Activated T-cell treated with anti-CD3 and anti-CD28 coated beads, Interleukin-2, amount 50 U/mL, for 4 hours (primary cell): ENCODE measurements at regions not wholly inside any gene's neighbourhood (a gene's known extent, or its start where the extent isn't known, plus 50 kb on each side); places are given as distances from the start of the nearest gene placed in this dataset.
"Not testable (repeated sequence)": the region's sequence is repeated elsewhere in the genome, so short reads cannot be mapped to it uniquely, and the experiment has no call there.

Experiments used
- ATAC-seq, 2 donors: fragments of 200-7000 bp; cut with Tn5 transposase; one replicate each; pipeline ENCODE4 v1.10.0; 2021
- DNase-seq: peaks from one replicate; pipeline ENCODE4 v3.0.0-alpha.2; 2020
- H3K27me3 Mint-ChIP-seq: one replicate; pipeline ENCODE4 v1.8.0; 2021; ENCODE audit warnings: low read depth, mixed read lengths
- H3K36me3 Mint-ChIP-seq: one replicate; pipeline ENCODE4 v1.8.0; 2022; ENCODE audit warnings: mixed read lengths; ENCODE audit not compliant: insufficient read depth
- H3K4me1 Mint-ChIP-seq: one replicate; pipeline ENCODE4 v1.8.0; 2021; ENCODE audit warnings: low read depth, mixed read lengths
- H3K4me3 Mint-ChIP-seq: one replicate; pipeline ENCODE4 v1.8.0; 2021; ENCODE audit warnings: mild to moderate bottlenecking, moderate library complexity, mixed read lengths
- H3K9me3 Mint-ChIP-seq: one replicate; pipeline ENCODE4 v1.8.0; 2021; ENCODE audit warnings: mixed read lengths

DNA sequence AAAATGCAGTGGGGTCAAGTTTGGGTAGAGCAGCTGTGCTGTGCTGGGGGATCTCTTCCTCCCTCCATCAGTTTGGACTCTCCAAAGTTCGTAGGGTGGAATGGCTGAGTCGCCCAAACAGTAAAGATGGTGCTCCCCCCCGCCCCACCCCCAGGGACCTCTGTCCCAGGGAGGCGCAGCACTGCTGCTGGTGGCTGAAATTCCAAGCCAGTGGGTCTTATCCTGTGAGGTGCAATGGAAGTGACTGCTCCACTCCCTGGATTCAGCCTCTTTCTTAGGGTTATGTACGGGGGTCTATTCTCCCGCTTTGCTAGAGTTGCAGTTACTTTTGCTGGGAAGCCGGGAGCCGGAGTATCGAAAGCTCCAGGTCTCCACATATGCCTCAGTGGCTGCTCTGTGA, 97.5 kb upstream of the CTAGE1 start:
- no peak overlapping the region for H3K4me3 Mint-ChIP-seq
- DNase-seq (no peak), ATAC-seq (no peak)
- no peaks in the 10 kb centered on the region for H3K9me3 Mint-ChIP-seq
- no peaks in the 10 kb centered on the region for H3K36me3 Mint-ChIP-seq
- no peaks in the 10 kb centered on the region for H3K27me3 Mint-ChIP-seq
- no peaks in the 10 kb centered on the region for H3K4me1 Mint-ChIP-seq

DNA sequence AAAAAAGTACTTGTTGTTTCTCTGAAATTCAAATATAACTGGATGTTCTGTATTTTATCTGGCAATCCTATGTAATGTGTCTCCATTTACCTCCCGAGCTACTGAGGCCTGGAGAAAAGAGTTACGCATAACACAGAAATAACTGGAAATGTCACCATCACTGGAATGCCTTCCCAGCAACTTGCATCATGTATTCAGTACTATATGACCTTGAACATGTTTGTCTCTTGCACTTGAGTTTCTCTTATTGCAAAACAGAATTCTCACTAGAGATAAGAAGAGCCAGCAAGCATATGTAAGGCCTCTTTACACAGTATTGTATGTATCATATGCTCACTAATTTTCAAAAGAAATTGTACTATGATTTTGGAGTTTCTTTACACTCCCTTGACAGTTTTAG, 99.6 kb upstream of the CTAGE1 start:
- no peak for DNase-seq
- H3K9me3 Mint-ChIP-seq, result no peaks in the 10 kb centered on the region
- H3K4me1 Mint-ChIP-seq, result no peaks in the 10 kb centered on the region
- H3K27me3 Mint-ChIP-seq, result no peaks in the 10 kb centered on the region
- H3K4me3 Mint-ChIP-seq, result no peak overlapping the region
- no peak for ATAC-seq
- no peaks in the 10 kb centered on the region for H3K36me3 Mint-ChIP-seq

DNA sequence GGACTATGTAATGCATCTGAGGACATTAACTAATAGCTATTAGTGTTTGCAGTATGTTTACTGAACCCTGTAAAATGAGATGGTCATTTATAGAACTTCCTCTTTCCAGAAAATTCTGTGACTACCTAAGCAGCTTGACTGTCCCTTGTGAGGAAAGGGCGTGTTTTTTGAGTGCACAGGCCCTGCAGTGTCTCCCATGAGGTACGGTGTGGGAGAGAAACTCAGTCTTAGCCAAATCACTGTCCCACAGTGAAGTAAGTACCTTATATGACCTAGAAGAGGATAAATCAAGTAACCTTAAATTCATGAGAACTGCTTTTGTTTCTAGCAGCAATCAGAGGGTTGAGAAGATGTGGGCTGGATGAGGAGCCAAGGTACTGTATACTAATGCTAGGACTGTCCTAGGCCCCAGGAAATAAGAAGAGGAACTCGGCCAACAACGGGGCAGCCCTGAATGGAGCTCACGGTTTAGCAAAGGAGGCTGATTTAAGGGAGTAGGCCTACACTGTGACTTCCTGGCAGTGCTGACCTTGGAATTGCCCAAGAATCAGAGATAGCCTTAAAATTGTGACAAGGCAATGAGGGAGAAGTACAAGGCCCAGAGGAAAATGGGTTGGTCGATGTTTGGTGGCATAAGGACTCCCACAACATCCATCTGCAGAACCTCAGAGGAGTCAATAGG, 103.5 kb upstream of the CTAGE1 start:
- no peak for DNase-seq
- H3K4me1 Mint-ChIP-seq, result no peaks in the 10 kb centered on the region
- ATAC-seq, result no peak
- H3K27me3 Mint-ChIP-seq, result no peaks in the 10 kb centered on the region
- peaks cover 2% of the 10 kb centered on the region for H3K9me3 Mint-ChIP-seq
- H3K36me3 Mint-ChIP-seq, result no peaks in the 10 kb centered on the region
- no peak overlapping the region for H3K4me3 Mint-ChIP-seq

- no peak for DNase-seq
- peaks cover 4% of the 10 kb centered on the region for H3K27me3 Mint-ChIP-seq
- H3K9me3 Mint-ChIP-seq, result peaks cover 8% of the 10 kb centered on the region
- no peaks in the 10 kb centered on the region for H3K4me1 Mint-ChIP-seq
- H3K4me3 Mint-ChIP-seq, result no peak overlapping the region
- no peak for ATAC-seq
- H3K36me3 Mint-ChIP-seq, result no peaks in the 10 kb centered on the region
Measured at GRCh38 chr18:22523481-22523880, 105.8 kb upstream of the CTAGE1 start.

GRCh38 chr18:22524783-22525182, 107.1 kb upstream of the CTAGE1 start:
- ATAC-seq, result no peak
- DNase-seq, result no peak
- H3K36me3 Mint-ChIP-seq, result no peaks in the 10 kb centered on the region
- H3K9me3 Mint-ChIP-seq, result peaks cover 8% of the 10 kb centered on the region
- no peak overlapping the region for H3K4me3 Mint-ChIP-seq
- no peaks in the 10 kb centered on the region for H3K4me1 Mint-ChIP-seq
- peaks cover 4% of the 10 kb centered on the region for H3K27me3 Mint-ChIP-seq

DNA sequence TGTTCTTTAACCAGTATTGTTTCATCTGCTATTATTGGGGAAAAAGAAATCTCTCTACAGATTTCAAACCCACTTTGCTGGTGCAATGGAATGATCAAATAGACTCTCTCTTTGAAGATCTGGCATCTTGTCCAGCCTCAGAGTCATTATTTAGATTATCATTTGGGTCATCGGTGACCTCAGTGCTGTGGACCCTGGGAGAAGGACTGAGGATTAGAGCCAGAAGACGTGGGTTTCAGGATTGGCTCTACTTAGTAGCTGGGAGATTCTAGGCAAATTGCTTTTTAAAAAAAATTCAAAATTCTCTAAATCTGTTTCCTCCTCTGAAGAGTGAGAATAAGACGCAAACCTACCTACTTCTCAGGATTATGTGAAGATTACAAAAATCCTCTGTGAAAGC, 107.6 kb upstream of the CTAGE1 start:
- Mint-ChIP-seq H3K4me1 (no peaks in the 10 kb centered on the region), H3K4me3 (no peak overlapping the region), H3K27me3 (peaks cover 4% of the 10 kb centered on the region), H3K9me3 (peaks cover 8% of the 10 kb centered on the region), H3K36me3 (no peaks in the 10 kb centered on the region)
- ATAC-seq (no peak), DNase-seq (no peak)

GRCh38 chr18:22525883-22526282, 108.2 kb upstream of the CTAGE1 start:
- Mint-ChIP-seq H3K9me3 (peaks cover 8% of the 10 kb centered on the region), H3K4me1 (no peaks in the 10 kb centered on the region), H3K4me3 (no peak overlapping the region), H3K36me3 (no peaks in the 10 kb centered on the region), H3K27me3 (peaks cover 4% of the 10 kb centered on the region)
- no peak for ATAC-seq
- DNase-seq, result no peak

- no peak for DNase-seq
- H3K27me3 Mint-ChIP-seq, result peaks cover 4% of the 10 kb centered on the region
- no peaks in the 10 kb centered on the region for H3K4me1 Mint-ChIP-seq
- ATAC-seq, result no peak
- peaks cover 8% of the 10 kb centered on the region for H3K9me3 Mint-ChIP-seq
- no peaks in the 10 kb centered on the region for H3K36me3 Mint-ChIP-seq
- no peak overlapping the region for H3K4me3 Mint-ChIP-seq
Measured at GRCh38 chr18:22528291-22528690, 110.6 kb upstream of the CTAGE1 start.

DNA sequence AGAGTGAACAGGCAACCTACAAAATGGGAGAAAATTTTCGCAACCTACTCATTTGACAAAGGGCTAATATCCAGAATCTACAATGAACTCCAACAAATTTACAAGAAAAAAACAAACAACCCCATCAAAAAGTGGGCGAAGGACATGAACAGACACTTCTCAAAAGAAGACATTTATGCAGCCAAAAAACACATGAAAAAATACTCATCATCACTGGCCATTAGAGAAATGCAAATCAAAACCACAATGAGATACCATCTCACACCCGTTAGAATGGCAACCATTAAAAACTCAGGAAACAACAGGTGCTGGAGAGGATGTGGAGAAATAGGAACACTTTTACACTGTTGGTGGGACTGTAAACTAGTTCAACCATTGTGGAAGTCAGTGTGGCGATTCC, 117.0 kb upstream of the CTAGE1 start:
- ATAC-seq, H3K27me3 Mint-ChIP-seq, H3K4me1 Mint-ChIP-seq, H3K9me3 Mint-ChIP-seq, DNase-seq, H3K4me3 Mint-ChIP-seq, H3K36me3 Mint-ChIP-seq: not testable (repeated sequence)

- DNase-seq, result no peak
- peaks cover 3% of the 10 kb centered on the region for H3K9me3 Mint-ChIP-seq
- H3K4me1 Mint-ChIP-seq, result no peaks in the 10 kb centered on the region
- H3K36me3 Mint-ChIP-seq, result no peaks in the 10 kb centered on the region
- H3K27me3 Mint-ChIP-seq, result no peaks in the 10 kb centered on the region
- no peak for ATAC-seq
- no peak overlapping the region for H3K4me3 Mint-ChIP-seq
Measured at GRCh38 chr18:22536558-22536957, 118.8 kb upstream of the CTAGE1 start.

DNA sequence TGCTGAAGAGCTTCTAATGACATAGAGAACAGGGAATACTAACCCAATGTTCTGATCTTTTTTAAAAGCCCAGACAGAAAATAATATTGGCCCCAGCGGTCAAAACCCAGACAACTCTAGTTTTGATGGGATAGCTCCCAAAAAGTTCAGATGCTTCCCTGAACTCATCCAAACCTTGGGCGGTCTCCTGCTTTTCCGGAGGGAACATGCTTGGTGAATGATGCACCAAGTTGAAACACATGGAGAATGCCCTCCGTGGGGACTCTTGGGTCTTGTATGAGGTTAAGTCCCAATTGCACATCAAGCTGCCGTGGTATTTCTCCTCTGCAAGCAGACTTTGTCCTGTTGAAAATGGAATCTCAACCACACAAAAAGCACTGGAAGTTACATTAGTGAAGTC, 120.7 kb upstream of the CTAGE1 start:
- no peak overlapping the region for H3K4me3 Mint-ChIP-seq
- no peaks in the 10 kb centered on the region for H3K36me3 Mint-ChIP-seq
- H3K27me3 Mint-ChIP-seq, result no peaks in the 10 kb centered on the region
- H3K9me3 Mint-ChIP-seq, result peaks cover 3% of the 10 kb centered on the region
- no peaks in the 10 kb centered on the region for H3K4me1 Mint-ChIP-seq
- no peak for ATAC-seq
- no peak for DNase-seq

DNA sequence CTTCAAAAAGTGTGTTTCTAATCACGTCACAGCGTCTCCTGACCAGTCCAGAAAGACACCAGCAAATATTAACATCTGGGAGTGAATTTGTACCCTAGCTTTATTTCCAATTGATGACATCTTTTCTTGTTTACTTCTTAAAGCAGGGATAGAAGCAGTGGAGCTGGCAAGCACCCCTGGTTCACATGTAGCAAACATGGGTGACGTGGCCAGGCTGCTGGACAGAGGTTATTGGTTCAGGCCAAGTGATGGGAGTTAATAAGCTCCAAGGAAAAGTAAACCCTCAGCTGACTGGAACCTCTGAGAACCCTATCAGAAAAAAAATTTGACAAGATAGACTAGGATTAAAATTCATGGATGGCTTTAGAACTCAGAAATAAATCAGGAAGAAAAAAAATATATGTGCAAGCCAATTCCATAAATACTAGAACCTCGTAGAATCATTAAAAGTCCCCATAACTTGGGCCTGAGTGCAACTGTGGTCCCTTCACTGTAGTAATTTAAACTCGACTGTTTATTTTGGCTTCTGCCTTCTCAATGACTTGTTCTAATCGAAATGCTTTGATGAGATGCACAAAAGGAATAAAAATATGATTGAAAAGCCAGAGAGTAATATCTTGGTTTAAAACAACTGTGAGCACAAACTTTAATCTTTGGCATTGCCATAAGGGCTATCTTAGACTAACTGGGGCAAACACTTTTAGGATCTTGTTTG, 121.5 kb upstream of the CTAGE1 start:
- no peak overlapping the region for H3K4me3 Mint-ChIP-seq
- no peaks in the 10 kb centered on the region for H3K4me1 Mint-ChIP-seq
- no peak for ATAC-seq
- no peak for DNase-seq
- H3K9me3 Mint-ChIP-seq, result peaks cover 3% of the 10 kb centered on the region
- H3K36me3 Mint-ChIP-seq, result no peaks in the 10 kb centered on the region
- H3K27me3 Mint-ChIP-seq, result no peaks in the 10 kb centered on the region

GRCh38 chr18:22541232-22541631, 123.5 kb upstream of the CTAGE1 start:
- ATAC-seq (no peak), DNase-seq (no peak)
- no peaks in the 10 kb centered on the region for H3K27me3 Mint-ChIP-seq
- no peaks in the 10 kb centered on the region for H3K4me1 Mint-ChIP-seq
- no peak overlapping the region for H3K4me3 Mint-ChIP-seq
- no peaks in the 10 kb centered on the region for H3K36me3 Mint-ChIP-seq
- H3K9me3 Mint-ChIP-seq, result peaks cover 3% of the 10 kb centered on the region

DNA sequence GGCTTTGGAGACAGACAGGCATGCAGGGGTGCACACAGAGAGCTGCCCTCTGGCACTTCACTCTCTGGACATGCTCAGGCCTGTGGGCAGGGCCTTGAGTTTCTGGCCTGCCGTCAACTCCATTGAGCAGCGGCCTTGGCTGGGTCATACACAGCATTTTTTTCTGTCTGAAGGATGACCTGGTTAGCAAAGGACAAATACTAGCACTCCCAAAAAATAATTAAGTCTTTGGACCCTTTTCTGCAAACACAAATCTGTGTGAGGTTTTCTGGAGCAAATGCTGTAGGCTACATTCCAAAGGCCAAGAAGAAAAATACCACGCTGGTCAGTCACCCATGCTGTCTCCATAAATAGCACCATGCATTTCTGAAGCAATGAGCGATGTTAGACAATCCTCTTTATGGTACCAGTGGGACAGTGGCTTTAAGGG, 124.7 kb upstream of the CTAGE1 start:
- DNase-seq (no peak), ATAC-seq (no peak)
- Mint-ChIP-seq H3K4me1 (no peaks in the 10 kb centered on the region), H3K4me3 (no peak overlapping the region), H3K36me3 (no peaks in the 10 kb centered on the region), H3K27me3 (no peaks in the 10 kb centered on the region), H3K9me3 (peaks cover 3% of the 10 kb centered on the region)

- Mint-ChIP-seq H3K4me1 (no peaks in the 10 kb centered on the region), H3K4me3 (no peak overlapping the region)
- no peak for DNase-seq
Measured at GRCh38 chr18:22543769-22544168, 126.1 kb upstream of the CTAGE1 start.

More at GRCh38 chr18:22543769-22544168, 126.1 kb upstream of the CTAGE1 start:
- ATAC-seq, result no peak
- H3K27me3 Mint-ChIP-seq, result no peaks in the 10 kb centered on the region
- peaks cover 3% of the 10 kb centered on the region for H3K9me3 Mint-ChIP-seq
- no peaks in the 10 kb centered on the region for H3K36me3 Mint-ChIP-seq
